ENCODE measurements at regions not wholly inside any gene's neighbourhood (a gene's known extent, or its start where the extent isn't known, plus 50 kb on each side); places are given as distances from the start of the nearest gene placed in this dataset.
A peak's percentile ranks its signal among the peaks of the same experiment; 100 is the strongest.

DNA sequence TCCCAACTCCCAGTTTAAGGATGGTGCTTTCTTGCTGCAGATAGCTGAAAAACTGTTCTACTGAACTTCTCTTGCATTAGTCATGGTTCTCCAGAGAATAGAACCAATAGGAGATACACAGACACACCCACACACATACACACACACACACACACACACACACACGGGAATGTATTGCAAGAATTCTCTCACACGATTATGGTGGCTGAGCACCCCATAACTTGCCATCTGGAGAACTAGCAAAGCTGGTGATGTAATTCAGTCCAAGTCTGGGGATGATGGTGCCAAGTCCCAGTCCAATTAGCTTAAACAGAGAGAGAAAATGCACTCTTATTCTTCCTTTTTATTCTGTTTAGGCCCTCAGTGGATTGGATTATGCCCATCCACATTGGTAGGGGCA, 643.9 kb downstream of the DIAPH3 start:
- DNase-seq = no peak

DNA sequence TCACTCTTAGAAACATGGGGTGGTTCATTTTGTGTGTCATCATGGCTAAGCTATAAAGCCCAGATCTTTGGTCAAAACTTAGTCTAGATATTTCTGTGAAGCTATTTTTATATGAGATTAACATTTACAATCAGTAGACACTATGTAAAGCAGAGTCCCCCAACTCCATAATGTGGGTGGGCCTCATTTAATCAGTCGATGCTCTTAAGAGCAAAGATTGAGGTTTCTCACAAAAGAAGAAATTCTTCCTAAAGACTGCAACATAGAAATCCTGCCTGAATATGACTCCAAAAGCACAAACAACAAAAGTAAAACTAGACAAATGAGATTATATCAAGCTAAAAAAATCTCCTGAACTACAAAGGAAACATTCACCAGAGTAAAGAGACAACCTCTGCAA, 642.2 kb downstream of the DIAPH3 start:
- no peak for DNase-seq

DNA sequence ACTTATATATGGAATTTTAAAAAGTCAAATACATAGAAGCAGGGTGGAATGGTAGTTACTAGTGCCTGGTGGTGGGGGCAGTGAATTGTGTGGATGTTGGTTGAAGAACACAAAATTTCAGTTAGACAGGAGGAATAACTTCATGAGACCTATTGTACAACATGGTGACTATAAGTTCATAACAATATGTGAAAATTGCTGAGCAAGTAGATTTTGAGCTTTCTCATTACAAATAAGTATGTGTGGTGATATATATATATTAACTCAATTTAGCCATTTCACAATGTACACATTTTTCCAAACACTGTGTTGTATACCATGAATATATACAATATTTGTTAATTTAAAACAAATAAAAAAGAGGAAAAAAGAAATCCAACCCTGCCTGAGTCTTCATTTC, 641.1 kb downstream of the DIAPH3 start:
- DNase-seq = no peak

DNA sequence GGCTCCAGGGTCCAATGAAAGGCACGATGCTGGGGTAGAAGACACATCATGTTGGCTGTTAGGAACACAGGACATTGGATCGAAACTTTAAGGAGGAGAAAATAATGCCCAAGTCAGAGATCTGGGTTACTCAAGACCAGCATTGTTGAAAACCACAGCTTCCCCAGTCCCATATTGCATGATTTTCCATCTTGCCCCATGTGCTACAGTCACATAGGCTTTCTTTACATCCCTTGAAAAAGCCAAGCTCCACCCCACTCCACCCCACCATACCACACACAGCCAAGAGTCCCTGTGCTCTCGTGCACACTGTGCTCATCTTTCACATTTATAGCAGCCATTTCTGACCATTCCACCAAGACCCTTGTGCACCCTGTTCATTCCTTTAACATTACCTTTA, 636.2 kb downstream of the DIAPH3 start:
- DNase-seq = no peak

DNA sequence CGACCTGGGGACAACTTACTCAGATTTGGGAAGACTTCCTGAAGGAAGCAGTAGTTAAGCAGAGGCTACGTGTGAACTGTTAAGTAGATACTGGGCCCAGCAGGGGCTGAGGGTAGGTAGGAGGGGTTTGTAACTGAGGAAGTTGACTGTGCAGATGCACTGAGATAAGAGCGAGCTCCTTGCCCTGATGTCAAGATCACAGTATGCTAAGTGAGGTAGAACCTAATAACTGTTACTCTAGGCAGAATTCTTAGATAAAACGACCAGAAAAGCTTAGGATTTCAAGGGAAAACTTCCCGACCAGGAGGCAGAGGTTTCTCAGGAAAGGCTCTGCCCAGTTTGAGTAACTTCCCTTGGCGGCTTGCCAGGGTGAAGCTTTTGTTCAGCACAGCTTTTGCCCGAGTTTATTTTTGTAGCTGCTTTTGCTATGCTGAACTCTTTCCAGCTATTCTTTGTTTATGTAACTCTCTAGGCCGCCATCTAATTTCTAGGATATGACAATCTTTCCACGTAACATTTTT, 632.1 kb downstream of the DIAPH3 start:
- DNase-seq = peak in 1 of 2 experiments; percentile 9

DNA sequence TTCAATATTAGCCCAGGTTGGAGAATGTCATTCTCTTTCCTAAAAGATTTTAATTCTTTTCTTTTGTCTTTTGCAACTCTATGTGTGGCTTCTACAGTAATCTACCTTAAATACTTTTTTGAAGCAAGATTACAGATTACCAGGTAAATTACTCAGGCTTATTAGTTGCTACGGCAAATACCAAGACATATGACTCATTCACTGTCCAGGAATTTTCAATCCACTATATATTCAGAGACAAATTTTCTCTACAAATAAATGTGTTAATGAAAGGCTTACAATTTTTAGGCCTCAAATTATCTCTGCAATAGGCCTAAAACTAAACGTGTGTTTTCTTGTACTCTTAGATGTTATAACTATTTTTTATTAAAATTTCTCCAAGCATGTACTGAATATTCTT, 631.3 kb downstream of the DIAPH3 start:
- DNase-seq = no peak

DNA sequence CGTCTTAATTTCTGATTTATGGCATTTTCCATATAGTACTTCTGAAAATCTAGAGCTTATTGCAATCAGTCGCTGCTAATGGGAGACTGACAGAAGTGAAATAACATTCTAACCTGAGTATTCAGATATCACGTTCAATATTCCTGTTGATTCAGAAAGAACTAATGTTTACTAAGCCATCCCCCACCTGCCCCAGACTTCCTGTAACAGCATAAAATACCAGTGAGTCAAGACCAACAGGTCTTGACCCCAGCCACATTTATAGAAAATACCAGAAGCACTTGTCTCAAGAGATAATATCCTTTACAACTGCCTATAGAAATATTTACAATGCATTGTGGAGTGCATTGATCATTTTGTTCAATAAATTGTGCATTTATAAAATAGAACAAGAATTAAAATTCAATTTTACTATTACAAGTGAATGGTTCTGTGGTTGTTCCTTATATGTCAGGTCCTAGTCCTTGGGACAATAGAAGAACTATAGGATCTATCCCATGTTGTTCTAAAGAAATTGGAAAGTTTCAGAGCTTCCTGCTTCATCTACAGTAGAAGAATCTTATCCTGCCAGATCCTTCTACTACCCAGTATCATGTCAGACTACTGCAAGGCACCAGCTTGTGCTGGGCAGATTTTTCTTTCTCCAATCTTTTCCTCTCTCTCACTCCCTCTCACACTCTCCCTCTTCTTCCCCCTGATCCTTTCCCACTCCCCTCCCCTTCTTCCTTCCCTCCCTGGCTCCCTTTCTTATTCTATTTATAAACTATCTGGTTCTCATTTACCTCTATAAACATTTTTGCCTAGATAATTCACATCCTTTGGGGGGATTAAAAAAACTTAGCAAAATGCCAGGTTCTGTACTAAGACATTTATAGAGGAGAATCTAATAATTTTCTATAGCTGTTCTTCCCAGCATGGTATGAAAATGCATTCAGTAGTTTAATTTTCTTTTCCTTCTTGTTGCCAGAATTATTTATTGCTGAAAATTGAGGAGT, 629.9 kb downstream of the DIAPH3 start:
- no peak for DNase-seq

DNA sequence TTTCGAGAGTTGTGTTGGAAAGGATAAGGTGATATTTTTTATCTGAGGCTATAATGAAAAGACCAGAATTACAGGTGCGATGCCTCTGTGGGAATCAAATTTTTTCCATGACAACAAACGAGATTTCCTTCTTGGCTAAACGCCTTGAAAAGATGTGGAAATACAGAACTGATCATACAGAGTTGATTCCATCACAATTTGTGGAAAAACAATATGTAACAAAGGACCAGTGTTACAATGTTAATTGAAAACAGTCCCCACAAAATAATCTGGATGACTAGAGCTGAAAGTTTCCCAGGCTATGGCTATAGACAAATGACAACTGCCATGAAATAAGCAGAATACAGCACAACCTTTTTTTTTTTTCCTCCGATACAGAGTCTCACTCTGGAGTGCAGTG, 628.9 kb downstream of the DIAPH3 start:
- no peak for DNase-seq

DNA sequence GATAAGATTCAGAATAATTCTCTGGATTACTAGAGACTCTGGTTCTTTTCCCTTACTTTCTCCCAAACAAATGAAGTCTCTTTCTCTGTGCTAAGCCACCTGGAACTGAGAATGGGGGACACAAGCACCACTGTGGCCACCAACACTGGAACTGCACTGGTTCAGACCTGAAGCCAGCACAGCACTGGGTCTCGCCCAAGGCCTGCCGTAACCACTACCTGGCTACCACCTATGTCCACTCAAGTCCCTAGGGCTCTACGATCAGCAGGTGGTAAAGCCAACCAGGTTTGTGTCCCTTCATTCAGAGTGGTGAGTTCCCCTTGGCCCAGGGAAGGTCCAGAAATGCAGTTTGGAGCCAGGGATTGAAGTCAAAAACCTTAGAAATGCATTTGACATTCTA, 626.2 kb downstream of the DIAPH3 start:
- DNase-seq = no peak

DNA sequence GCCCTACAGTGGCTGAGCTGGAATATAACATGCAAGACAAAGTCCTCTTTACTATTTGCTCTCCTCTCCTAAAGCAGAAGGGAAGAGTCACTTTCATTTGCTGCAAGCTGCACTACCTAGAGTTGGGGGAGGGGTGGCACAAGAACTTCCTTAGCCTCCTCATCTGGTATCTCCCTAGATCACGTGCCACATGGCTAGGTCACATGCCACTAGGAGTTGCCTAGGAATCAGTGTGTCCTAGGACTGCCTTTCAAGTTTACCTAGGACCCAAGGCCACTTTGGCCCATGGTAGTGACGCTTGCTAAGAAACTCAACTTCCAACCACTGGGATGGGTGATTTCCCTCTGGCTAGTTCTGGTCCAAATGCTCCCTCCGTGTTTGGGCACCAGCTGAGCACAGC, 625.2 kb downstream of the DIAPH3 start:
- DNase-seq = no peak

DNA sequence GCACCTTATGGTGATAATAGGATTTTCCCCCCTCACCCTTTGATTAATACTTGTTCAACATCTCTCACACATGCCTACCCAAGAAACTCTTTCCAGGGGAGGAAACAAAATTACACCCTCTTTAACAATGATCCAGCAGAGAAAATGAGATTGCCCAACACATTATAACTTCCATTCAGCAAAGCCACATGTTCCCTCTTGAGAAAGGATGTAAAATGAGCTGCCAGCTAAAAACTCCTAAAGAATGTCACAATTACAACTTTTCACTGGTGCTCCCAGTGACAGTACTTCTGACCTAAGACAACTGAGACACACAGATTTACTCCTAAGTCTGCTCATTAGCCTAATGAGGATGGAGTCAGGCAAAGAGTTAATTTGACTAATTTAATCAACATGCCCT, 621.4 kb downstream of the DIAPH3 start:
- no peak for DNase-seq

DNA sequence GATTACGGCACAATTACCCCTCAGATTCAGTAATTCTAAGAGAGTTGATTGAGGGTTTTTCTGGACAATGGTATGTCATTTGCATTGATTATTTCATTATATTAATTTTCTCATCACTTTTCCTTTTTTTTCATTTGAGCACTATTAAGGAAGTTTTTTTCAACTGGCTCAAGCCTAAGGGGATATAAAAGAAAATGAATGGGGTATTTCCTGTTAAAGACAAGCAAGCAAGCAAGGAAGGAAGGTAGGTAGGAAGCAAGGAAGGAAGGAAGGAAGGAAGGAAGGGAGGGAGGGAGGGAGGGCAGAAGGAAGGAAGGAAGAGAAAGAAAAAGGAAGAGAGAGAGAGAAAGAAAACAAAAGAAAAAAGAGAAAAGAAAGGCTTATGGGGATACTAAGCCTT, 620.3 kb downstream of the DIAPH3 start:
- DNase-seq = no peak

DNA sequence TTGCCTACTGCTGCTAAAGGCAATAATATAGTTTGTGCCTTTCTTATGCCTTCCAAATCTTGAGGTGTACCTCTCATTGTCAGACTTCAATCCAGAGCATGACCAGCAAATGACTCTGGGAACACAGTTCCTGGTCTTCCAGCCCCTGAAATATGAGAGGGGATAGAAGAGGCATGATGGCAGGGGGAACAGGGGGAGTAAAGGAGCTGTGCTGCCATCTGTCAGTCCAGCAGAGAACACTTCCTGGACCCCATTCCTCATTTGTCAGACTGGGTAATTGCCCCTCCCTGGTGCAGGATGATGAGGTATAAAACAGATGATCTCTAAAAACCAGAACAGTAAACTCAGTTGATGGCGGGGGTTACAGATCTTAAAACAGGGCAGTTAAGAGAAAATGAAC, 618.7 kb downstream of the DIAPH3 start:
- no peak for DNase-seq

DNA sequence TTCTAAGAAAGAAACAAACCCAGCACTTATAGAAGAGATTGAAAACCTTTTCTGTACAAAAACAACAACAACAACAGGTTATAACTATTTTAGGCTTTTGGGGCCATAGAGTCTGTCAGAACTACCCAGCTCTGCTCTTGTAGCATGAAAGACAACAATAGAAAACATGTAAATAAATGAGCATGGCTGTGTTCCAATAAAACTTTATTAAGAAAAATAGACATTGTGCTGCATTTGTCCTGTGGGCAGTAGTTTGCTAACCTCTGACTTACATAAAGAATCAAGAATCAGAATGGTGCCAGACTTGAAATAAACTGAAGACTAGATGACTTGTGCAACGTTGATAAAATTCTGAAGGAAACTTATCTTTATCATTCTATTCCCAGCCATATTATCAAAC, 617.5 kb downstream of the DIAPH3 start:
- no peak for DNase-seq

DNA sequence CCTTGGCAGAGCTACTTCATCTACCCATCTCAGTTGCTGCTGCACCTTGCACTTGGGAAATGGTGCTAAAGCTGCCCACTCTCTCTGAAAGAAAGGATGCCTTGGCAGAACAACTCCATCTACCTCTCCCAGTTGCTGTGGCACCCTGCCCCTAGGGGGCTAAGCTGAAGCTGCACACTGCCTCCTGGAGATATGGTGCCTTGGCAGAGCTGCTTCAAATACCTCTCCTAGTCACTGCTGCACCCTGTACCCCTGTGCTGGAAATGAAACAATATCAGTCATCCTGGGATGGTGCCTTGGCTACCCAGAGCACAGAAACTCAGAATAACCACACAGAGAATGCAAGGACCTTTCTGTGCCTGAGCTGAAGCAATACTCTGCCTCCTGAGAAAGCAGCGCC, 615.8 kb downstream of the DIAPH3 start:
- DNase-seq = no peak

DNA sequence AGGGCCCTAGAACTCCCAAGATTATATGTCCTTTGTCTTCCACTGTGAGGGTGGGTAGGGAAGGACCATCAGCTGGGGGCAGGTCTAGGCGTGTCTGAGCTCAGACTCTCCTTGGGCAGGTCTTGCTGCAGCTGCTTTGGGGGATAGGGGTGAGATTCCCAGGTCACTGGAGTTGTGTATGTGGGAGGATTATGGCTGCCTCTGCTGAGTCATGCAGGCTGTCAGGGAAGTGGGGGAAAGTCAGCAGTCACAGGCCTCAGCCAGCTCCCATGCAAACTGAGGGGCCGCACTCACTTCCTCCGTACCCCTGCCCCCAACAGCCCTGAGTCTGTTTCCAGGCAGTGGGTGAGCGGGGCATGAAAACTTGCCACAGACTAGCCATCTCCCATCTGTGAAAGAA, 600.8 kb downstream of the DIAPH3 start:
- DNase-seq = no peak

DNA sequence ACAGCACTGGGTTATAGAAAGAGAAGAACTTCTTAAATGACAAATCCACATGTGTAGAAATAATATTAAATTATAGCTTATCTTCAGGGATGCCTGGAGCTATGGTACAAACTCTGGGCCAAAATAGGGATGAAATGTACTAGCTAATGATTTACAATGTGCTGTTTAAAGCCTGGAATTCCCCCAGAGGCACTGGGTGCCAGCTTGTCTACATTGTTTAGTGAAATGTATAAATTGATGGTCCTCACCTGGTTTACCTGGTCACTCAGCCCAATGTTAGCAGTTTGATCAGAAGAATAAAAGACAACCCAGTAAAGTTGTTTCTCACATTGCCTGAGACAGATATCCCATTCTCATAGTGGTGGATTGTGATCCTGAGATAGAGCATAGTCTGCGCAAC, 597.2 kb downstream of the DIAPH3 start:
- DNase-seq = no peak

DNA sequence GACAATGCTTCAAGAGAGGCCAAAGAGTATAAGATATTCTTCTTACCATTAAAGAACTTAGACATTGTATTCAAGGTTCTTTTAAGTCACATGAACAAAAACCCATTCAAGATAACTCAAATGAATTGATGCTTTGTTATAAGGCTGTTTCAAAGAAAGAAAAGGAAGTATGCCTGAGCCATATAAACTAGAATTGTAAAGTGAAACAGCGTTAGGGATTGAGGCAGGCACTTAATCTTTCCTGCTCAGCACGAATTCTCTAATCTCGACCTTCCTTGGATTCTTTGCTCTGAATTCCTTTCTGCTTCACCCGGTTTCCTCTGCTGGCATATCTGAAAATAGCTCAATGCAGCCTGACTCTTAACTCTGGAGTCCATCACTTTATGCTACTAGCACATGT, 595.4 kb downstream of the DIAPH3 start:
- no peak for DNase-seq

DNA sequence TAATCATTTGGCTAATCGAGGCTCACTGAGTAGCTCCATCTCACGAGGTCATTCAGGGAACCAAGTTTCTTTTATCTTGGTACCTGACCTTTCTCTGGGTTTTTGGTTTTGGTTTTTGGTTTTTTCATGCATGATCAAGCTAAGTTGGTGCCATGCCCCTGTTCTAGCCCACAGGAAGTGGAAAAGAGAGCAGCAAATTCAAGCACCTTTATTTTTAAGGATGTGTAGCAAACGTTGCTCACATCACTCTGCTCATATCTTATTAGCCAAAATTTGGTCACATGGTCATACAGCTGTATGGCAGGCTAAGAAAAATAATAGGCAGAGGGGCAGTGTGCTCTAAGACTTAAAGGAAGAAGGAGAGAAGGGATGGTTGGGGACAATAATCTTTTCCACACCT, 593.5 kb downstream of the DIAPH3 start:
- DNase-seq = no peak

DNA sequence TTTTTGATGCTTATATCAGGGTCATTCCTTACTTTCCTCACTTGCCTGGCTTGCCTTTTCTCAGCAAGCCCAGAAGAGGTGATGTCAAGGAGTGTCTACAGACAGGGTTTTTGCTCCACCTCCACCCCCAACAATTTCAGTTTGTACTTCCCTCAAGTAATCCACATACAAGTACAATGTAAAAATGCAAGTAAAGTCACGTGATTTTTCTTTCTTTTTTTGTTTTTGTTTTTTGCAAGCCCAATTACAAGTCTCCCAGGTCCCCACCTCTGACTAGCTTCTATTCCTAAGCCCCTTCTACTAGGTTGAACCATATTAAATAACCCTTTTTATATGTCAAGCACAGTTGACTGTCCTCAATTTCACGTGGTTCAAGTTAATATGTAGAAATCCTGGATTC, 579.6 kb downstream of the DIAPH3 start:
- no peak for DNase-seq

DNA sequence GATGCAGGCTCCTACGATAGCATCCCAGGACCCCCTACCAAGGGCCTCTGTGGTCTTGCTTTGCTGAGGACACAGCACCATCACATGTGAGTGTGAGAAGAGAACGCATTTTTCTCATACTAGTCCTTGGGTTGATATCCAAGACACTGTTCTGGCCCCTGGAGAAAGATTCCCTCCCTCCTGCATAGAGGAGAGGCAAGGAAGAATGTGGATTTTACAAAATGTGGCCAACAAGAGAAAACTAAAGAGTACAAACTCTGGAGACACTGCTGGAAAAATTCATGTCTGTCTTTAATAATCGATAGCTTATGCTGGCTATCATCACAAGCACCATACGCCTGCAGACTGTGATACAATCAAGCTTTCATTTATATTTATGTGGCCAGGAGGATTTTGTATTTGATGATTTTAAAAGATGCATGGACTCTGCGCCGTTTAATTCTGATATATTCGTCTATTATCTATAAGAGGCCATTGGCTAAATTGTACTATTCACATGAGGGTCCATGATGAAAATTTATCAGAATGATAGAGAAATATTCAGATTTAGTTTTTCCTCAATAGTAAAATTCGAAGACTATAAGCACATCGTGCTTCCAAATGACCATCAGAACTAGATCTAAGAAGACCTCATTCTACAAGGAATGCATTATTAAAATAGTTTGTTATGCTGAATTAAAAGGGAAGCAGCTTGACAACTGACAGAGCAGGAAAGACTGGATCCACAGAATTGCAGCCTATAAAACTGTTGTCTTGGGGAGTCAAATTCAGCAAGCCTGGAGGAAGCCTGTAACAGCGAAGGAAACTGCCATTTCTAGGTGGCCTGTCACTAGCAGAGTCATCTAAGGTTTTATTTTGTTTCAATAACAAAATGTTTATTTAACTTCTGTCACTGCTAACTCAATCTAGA, 578.7 kb downstream of the DIAPH3 start:
- DNase-seq = no peak

DNA sequence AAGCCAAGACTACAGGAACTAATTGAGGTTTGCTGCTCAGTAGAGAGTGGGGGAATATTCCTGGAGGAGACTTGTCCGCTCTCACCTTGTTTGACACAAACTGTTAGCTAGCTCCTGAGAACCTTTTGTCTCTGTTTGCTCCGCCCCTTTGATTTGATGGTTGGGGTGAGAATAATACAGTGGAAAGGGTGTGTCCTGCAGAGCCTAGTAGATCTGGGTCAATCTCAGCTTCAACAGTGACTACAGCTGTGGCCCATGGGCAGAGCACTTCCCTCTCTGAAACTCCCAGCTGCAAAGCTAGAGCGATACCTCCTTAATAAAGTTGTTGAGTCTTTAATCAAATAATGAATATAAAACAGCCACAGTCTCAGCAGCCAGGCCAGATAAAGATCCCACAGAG, 576.7 kb downstream of the DIAPH3 start:
- no peak for DNase-seq

DNA sequence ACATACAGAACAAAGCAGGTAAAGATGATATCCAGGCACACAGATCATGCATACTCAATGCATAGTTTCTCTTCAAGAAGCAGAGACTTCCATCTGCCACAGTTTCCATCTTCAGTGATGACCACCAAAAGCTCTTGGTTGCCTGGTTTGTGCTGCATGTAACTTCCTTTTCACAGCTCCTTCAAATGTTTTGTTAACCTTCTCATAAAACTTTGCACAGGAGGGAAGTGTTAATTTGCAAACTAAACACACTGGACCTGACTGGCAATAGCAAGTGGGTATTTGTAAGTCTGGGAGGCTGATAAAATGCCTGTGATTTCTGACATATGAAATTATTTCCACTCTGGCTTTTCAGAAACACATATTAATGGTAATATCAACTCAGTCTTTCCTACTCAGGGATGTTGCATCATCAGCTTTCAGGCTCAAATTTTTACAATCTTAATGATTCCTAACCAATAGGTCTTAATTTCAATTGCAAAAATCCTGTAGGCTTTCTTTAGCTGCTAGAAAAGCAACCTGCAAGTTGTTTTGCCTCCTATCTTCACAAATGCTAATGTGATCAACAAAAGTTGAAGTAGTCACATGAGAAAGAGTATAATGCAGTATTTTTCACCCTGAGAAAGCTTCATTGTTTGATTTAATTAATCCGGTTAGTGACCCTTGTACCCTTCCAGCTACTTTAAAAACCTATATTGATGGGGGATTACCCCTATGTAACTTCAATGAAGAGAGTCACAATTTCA, 575.6 kb downstream of the DIAPH3 start:
- DNase-seq = no peak
